ENCODE measurements at regions not wholly inside any gene's neighbourhood (a gene's known extent, or its start where the extent isn't known, plus 50 kb on each side); places are given as distances from the start of the nearest gene placed in this dataset.

GRCh38 chr9:95736370-95736769 is 139.1 kb upstream of the ERCC6L2 start:
- TF ChIP-seq, protein P1, sequence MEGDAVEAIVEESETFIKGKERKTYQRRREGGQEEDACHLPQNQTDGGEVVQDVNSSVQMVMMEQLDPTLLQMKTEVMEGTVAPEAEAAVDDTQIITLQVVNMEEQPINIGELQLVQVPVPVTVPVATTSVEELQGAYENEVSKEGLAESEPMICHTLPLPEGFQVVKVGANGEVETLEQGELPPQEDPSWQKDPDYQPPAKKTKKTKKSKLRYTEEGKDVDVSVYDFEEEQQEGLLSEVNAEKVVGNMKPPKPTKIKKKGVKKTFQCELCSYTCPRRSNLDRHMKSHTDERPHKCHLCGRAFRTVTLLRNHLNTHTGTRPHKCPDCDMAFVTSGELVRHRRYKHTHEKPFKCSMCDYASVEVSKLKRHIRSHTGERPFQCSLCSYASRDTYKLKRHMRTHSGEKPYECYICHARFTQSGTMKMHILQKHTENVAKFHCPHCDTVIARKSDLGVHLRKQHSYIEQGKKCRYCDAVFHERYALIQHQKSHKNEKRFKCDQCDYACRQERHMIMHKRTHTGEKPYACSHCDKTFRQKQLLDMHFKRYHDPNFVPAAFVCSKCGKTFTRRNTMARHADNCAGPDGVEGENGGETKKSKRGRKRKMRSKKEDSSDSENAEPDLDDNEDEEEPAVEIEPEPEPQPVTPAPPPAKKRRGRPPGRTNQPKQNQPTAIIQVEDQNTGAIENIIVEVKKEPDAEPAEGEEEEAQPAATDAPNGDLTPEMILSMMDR (IDR thresholded peaks at IDR 0.05) = no peak
- Histone ChIP-seq H4K20me1 (ENCODE audit: insufficient read depth, low read length) (no peaks in the 10 kb centered on the region), H2AFZ (ENCODE audit: insufficient read depth, low read depth, low read length, poor library complexity, severe bottlenecking) (no peak overlapping the region), H3K27me3 (ENCODE audit: control insufficient read depth in 2 of 2, insufficient read depth in 2 of 2, low read length in 2 of 2) (no peaks in the 10 kb centered on the region), H3K4me3 (replicated peaks in 1 of 3; ENCODE audit: low read depth in 2 of 3, low read length in 3 of 3) (no peak overlapping the region), H3K9ac (ENCODE audit: insufficient read depth, low read length, poor library complexity, severe bottlenecking) (no peak overlapping the region), H3K36me3 (replicated peaks in 1 of 2; ENCODE audit: control insufficient read depth in 1 of 2, insufficient read depth in 2 of 2, low read length in 2 of 2) (no peaks in the 10 kb centered on the region), H3K27ac (ENCODE audit: low read depth in 1 of 2, low read length in 2 of 2) (no peak overlapping the region), H3K9me3 (replicated peaks in 1 of 2; ENCODE audit: control insufficient read depth in 1 of 2, insufficient read depth in 1 of 2, low read length in 2 of 2) (no peaks in the 10 kb centered on the region), H3K4me2 (replicated peaks; ENCODE audit: extremely low read depth, low read length, poor library complexity, severe bottlenecking) (no peak overlapping the region), H3K4me1 (ENCODE audit: control insufficient read depth in 1 of 2, insufficient read depth in 2 of 2, low read length in 2 of 2) (no peaks in the 10 kb centered on the region), H3K79me2 (ENCODE audit: insufficient read depth, low read length) (no peaks in the 10 kb centered on the region)
- H3K27me3 Mint-ChIP-seq (ENCODE audit: low read depth in 3 of 3) = peaks cover 4 to 17% (median 6%) of the 10 kb centered on the region in 3 donors
- no peaks in the 10 kb centered on the region for H3K4me1 Mint-ChIP-seq
- DNase-seq = no peak
- WGBS (ENCODE audit: insufficient coverage) = no CpG with 5 or more reads among the region's 5 CpGs
- intact Hi-C loops (cut with micrococcal nuclease) = no loop called here
- H3K9me3 Mint-ChIP-seq = peaks cover 0 to 2% (median 0%) of the 10 kb centered on the region in 7 donors
- no peaks in the 10 kb centered on the region for H3K36me3 Mint-ChIP-seq
- no peak overlapping the region for H3K27ac Mint-ChIP-seq
- no peak overlapping the region for H3K4me3 Mint-ChIP-seq

GRCh38 chr9:95735701-95736100 is 139.8 kb upstream of the ERCC6L2 start:
- Histone ChIP-seq H3K4me3 (replicated peaks in 1 of 3; ENCODE audit: low read depth in 2 of 3, low read length in 3 of 3) (no peak overlapping the region), H3K79me2 (ENCODE audit: insufficient read depth, low read length) (no peaks in the 10 kb centered on the region), H3K27me3 (ENCODE audit: control insufficient read depth in 2 of 2, insufficient read depth in 2 of 2, low read length in 2 of 2) (no peaks in the 10 kb centered on the region), H3K4me1 (ENCODE audit: control insufficient read depth in 1 of 2, insufficient read depth in 2 of 2, low read length in 2 of 2) (no peaks in the 10 kb centered on the region), H3K9ac (ENCODE audit: insufficient read depth, low read length, poor library complexity, severe bottlenecking) (no peak overlapping the region), H3K9me3 (replicated peaks in 1 of 2; ENCODE audit: control insufficient read depth in 1 of 2, insufficient read depth in 1 of 2, low read length in 2 of 2) (no peaks in the 10 kb centered on the region), H3K4me2 (replicated peaks; ENCODE audit: extremely low read depth, low read length, poor library complexity, severe bottlenecking) (no peak overlapping the region), H3K36me3 (replicated peaks in 1 of 2; ENCODE audit: control insufficient read depth in 1 of 2, insufficient read depth in 2 of 2, low read length in 2 of 2) (no peaks in the 10 kb centered on the region), H4K20me1 (ENCODE audit: insufficient read depth, low read length) (no peaks in the 10 kb centered on the region), H2AFZ (ENCODE audit: insufficient read depth, low read depth, low read length, poor library complexity, severe bottlenecking) (no peak overlapping the region), H3K27ac (ENCODE audit: low read depth in 1 of 2, low read length in 2 of 2) (no peak overlapping the region)
- H3K36me3 Mint-ChIP-seq = no peaks in the 10 kb centered on the region
- DNase-seq = no peak
- H3K4me1 Mint-ChIP-seq = no peaks in the 10 kb centered on the region
- H3K27ac Mint-ChIP-seq = no peak overlapping the region
- H3K9me3 Mint-ChIP-seq = peaks cover 0 to 2% (median 1%) of the 10 kb centered on the region in 7 donors
- intact Hi-C loops (cut with micrococcal nuclease) = no loop called here
- WGBS (ENCODE audit: insufficient coverage) = no CpG with 5 or more reads among the region's 1 CpG
- H3K4me3 Mint-ChIP-seq = no peak overlapping the region
- peaks cover 4 to 19% (median 5%) of the 10 kb centered on the region in 3 donors for H3K27me3 Mint-ChIP-seq (ENCODE audit: low read depth in 3 of 3)
- TF ChIP-seq, protein P1 (IDR thresholded peaks at IDR 0.05) = no peak
